Calu3 (cell line): ENCODE measurements at regions not wholly inside any gene's neighbourhood (a gene's known extent, or its start where the extent isn't known, plus 50 kb on each side); places are given as distances from the start of the nearest gene placed in this dataset.
"Not testable (repeated sequence)": the region's sequence is repeated elsewhere in the genome, so short reads cannot be mapped to it uniquely, and the experiment has no call there.

Source experiments
- BruUV-seq: library from RNA; stranded (reverse); fragments of 400-500 nt; replicated peaks from 2 replicates; lab custom pipeline; 2021; lab: Mats Ljungman, UMichigan
- CTCF ChIA-PET: fragments of 300-600 bp; sonication (Branson Sonifier 250); formaldehyde crosslinking; loops from one replicate; lab custom pipeline; 2022; ENCODE audit warnings: antibody characterized with exemption; lab: Charles Lee
- DNase-seq: peaks from one replicate; pipeline ENCODE4 v3.0.0; 2022
- H3K27ac Mint-ChIP-seq: one replicate; pipeline ENCODE4 v1.8.0; 2022; ENCODE audit warnings: mixed read lengths; ENCODE audit not compliant: unreplicated experiment
- H3K27me3 Mint-ChIP-seq: one replicate; pipeline ENCODE4 v1.8.0; 2022; ENCODE audit warnings: mixed read lengths; ENCODE audit not compliant: unreplicated experiment
- H3K36me3 Mint-ChIP-seq: one replicate; pipeline ENCODE4 v1.8.0; 2022; ENCODE audit warnings: mild to moderate bottlenecking, moderate library complexity, mixed read lengths; ENCODE audit not compliant: insufficient read depth, unreplicated experiment
- H3K4me1 Mint-ChIP-seq: one replicate; pipeline ENCODE4 v1.8.0; 2022; ENCODE audit warnings: mild to moderate bottlenecking, low read depth, mixed read lengths; ENCODE audit not compliant: unreplicated experiment
- H3K4me3 Mint-ChIP-seq: one replicate; pipeline ENCODE4 v1.8.0; 2022; ENCODE audit warnings: mild to moderate bottlenecking, low read depth, moderate library complexity, mixed read lengths; ENCODE audit not compliant: unreplicated experiment
- H3K9me3 Mint-ChIP-seq: one replicate; pipeline ENCODE4 v1.8.0; 2022; ENCODE audit warnings: low read depth, mixed read lengths; ENCODE audit not compliant: unreplicated experiment
- intact Hi-C: fragments of 100-400 bp; cut with micrococcal nuclease; formaldehyde crosslinking; loops from one replicate; pipeline ENCODE4 v1.10.0; 2022; ENCODE audit not compliant: unreplicated experiment
- TF ChIP-seq, protein P1 (sequence below): fragments of 200-600 bp; IDR thresholded peaks from one replicate; pipeline ENCODE4 v1.8.0; 2022; ENCODE audit warnings: antibody characterized with exemption; ENCODE audit not compliant: unreplicated experiment

DNA sequence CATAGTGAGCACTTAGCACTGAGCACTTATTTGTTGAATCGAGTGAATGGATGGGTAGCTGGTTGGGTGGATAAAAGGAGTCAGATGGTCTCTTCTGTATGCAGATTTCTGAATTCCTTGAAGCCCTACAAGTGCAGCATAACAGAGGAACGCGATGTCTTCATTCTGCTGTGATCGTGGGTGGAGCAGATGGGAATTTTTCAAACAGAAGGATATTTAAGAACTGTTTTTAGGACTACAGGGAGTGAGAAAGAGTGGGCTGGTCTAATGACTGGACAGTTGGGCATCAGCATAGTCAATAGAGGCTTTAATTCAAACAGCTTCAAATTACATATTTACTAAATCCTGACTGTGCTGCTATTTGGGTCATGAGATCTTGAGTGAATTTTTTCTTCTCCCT lies 253.2 kb downstream of the CEMIP2 start:
- Mint-ChIP-seq H3K4me1 (no peaks in the 10 kb centered on the region), H3K27ac (no peak overlapping the region), H3K36me3 (no peaks in the 10 kb centered on the region), H3K9me3 (no peaks in the 10 kb centered on the region), H3K27me3 (no peaks in the 10 kb centered on the region), H3K4me3 (no peak overlapping the region)
- CTCF ChIA-PET, result no interaction called here
- intact Hi-C loops, result no loop called here
- no TSS peak for BruUV-seq
- TF ChIP-seq, protein P1, sequence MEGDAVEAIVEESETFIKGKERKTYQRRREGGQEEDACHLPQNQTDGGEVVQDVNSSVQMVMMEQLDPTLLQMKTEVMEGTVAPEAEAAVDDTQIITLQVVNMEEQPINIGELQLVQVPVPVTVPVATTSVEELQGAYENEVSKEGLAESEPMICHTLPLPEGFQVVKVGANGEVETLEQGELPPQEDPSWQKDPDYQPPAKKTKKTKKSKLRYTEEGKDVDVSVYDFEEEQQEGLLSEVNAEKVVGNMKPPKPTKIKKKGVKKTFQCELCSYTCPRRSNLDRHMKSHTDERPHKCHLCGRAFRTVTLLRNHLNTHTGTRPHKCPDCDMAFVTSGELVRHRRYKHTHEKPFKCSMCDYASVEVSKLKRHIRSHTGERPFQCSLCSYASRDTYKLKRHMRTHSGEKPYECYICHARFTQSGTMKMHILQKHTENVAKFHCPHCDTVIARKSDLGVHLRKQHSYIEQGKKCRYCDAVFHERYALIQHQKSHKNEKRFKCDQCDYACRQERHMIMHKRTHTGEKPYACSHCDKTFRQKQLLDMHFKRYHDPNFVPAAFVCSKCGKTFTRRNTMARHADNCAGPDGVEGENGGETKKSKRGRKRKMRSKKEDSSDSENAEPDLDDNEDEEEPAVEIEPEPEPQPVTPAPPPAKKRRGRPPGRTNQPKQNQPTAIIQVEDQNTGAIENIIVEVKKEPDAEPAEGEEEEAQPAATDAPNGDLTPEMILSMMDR, result no peak
- no peak for DNase-seq

DNA sequence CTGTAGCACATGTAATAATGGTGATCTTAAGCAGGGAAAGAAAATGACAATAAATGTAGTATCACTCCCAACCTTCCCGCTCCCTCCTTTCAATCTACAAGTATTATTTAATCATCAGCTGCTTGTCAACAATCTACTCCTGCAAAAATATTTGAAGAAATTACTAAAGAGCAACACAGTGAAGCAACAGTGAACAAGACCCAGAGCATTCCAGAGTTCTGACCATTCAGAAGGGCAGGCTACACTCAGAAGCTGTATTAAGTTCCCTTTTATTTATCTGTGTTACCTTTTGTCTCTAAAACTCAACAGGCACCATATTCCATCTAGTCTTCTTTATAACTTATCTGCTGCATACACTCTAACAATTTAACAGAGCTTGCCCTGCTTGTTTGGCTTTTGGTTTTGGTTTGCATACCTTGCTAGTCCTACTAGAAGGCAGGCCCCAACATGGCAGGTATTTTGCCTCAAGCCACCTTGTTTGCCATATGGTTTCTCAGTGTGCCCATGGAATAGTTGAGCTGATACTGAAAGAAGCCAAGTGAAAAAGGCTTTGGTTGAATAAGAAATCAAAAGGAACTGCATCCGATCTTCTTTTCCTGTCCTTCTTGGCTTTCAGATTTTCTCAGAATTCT lies 253.9 kb downstream of the CEMIP2 start:
- intact Hi-C loops, result no loop called here
- H3K36me3 Mint-ChIP-seq, result no peaks in the 10 kb centered on the region
- no peaks in the 10 kb centered on the region for H3K4me1 Mint-ChIP-seq
- no peak for DNase-seq
- CTCF ChIA-PET, result no interaction called here
- H3K4me3 Mint-ChIP-seq, result no peak overlapping the region
- no peaks in the 10 kb centered on the region for H3K9me3 Mint-ChIP-seq
- BruUV-seq, result no TSS peak
- TF ChIP-seq, protein P1, result no peak
- H3K27me3 Mint-ChIP-seq, result no peaks in the 10 kb centered on the region
- H3K27ac Mint-ChIP-seq, result no peak overlapping the region

DNA sequence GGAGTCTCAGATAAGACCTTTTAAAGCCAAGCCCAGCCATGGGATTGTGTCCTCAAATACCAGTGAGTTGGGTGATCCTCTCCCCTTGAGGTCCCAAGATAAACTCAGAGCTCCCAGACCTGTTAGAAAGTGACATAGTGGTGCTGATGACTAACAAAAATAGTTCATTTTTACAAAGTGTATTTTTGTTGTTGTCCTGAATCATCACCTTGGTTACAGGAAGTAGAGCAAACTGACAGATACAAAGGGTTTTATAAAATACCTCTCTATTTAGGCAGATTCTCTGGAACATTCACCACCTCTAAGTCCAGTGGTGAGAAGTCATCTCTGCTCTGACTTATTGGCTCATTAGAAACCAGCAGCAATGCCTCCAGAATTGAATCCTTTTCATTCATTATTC lies 259.3 kb downstream of the CEMIP2 start:
- Mint-ChIP-seq H3K27me3 (no peaks in the 10 kb centered on the region), H3K9me3 (no peaks in the 10 kb centered on the region), H3K4me3 (no peak overlapping the region), H3K27ac (no peak overlapping the region), H3K4me1 (peaks cover 17% of the 10 kb centered on the region), H3K36me3 (no peaks in the 10 kb centered on the region)
- intact Hi-C loops, result loop anchor here (5.0 kb wide), 1 partner anchor 98 kb away; no protein-coding TSS in a partner anchor
- no TSS peak for BruUV-seq
- TF ChIP-seq, protein P1, result no peak
- DNase-seq, result peak; percentile 3
- CTCF ChIA-PET, result no interaction called here

DNA sequence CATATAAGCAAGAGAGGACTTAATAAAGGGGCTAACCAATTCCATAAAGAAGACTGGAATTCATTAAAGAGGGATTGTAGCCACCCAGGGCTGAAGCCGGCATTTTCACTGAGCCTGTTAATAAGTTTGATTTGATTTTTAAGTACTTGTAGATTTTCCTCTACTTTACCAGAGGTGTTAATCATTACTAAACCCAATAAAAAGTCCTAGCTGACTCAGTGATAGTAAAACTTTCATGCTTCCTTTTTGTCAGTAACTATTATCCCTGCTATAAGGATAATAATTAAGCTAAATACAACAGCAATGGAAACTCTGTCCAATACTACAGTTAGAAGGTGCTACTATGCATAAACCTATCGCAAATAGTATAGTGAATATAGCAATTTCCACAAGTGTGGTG lies 260.2 kb downstream of the CEMIP2 start:
- H3K27me3 Mint-ChIP-seq, H3K9me3 Mint-ChIP-seq, DNase-seq, H3K4me3 Mint-ChIP-seq, BruUV-seq, H3K27ac Mint-ChIP-seq, H3K36me3 Mint-ChIP-seq: not testable (repeated sequence)
- intact Hi-C loops, result loop anchor here (5.0 kb wide), 1 partner anchor 99 kb away; no protein-coding TSS in a partner anchor
- CTCF ChIA-PET, result interaction anchor here (0.7 kb wide), 1 partner anchor 10 kb away, joined by 4 read pairs; no protein-coding TSS in a partner anchor
- peaks cover 17% of the 10 kb centered on the region for H3K4me1 Mint-ChIP-seq

DNA sequence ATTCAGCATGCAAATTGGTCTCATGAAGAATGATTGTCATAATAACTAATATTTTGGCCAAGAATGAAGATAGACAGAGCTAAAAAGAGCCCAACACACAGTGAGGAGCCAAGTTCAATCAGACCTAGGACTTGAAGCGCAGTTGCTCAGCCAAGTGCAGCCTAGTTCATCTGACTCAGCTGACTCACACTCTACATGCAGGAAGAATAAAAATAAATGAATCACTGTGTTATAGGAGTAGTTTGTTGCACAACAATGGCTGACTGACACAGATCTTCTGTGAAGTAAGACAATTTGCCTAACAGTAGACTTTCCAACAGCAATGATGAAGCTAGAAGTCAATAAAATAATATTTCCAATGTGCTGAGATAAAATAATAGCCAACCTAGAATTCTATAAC lies 261.5 kb downstream of the CEMIP2 start:
- no TSS peak for BruUV-seq
- peak; percentile 8 for DNase-seq
- H3K27me3 Mint-ChIP-seq, result no peaks in the 10 kb centered on the region
- H3K9me3 Mint-ChIP-seq, result no peaks in the 10 kb centered on the region
- TF ChIP-seq, protein P1, result no peak
- no peak overlapping the region for H3K4me3 Mint-ChIP-seq
- peak overlapping the region; percentile 16 for H3K27ac Mint-ChIP-seq
- peaks cover 17% of the 10 kb centered on the region for H3K4me1 Mint-ChIP-seq
- intact Hi-C loops, result loop anchor here (5.0 kb wide), 1 partner anchor 100 kb away; no protein-coding TSS in a partner anchor
- no peaks in the 10 kb centered on the region for H3K36me3 Mint-ChIP-seq
- CTCF ChIA-PET, result no interaction called here
